LNCAP (cell line): ENCODE measurements at regions not wholly inside any gene's neighbourhood (a gene's known extent, or its start where the extent isn't known, plus 50 kb on each side); places are given as distances from the start of the nearest gene placed in this dataset.

Experiments used
- CTCF ChIP-seq: fragments of 450-650 bp; IDR thresholded peaks from 2 replicates; pipeline ENCODE4 v1.5.1; 2017; ENCODE audit warnings: mild to moderate bottlenecking

DNA sequence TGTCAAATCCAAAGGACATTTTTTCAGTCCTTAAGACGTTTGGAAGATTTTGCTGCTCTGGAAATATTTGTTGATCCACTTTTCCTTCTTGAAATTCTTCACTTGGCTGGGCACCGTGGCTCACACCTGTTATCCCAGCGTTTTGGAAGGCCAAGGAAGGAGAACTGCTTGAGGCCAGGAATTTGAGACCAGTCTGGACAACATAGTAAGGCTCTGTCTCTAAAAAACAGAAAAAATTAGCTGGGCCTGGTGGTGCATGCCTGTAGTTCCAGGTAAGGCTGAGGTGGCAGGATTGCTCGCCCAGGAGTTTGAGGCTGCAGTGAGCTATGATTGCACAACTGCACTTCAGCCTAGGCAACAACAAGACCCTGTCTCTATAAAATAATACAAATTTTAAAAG is 173.9 kb upstream of the MITF start:
- no peak for TF ChIP-seq CTCF

GRCh38 chr3:69563981-69564380 is 175.3 kb upstream of the MITF start:
- no peak for TF ChIP-seq CTCF

DNA sequence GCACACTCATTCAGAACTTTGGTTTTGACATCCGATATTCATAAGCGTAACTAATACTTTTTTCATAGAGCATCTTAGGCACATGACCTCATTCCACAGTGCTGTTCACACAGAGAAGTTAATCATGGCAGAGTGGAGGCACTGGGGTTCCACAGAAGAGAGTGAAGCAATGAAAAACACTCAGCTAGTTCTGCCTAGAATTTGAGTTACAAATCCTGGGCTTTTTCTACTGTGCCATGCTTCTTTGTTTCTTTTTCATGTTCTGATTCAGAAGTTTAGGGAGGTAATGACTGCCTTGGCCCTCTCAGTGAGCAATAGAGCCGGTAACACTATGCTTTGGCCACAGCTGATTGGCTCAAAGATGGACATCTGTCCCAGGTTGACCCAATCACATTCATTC is 176.1 kb upstream of the MITF start:
- no peak for TF ChIP-seq CTCF

- TF ChIP-seq CTCF, result no peak
Measured at GRCh38 chr3:69562020-69562419, 176.1 kb upstream of the FRMD4B start.

GRCh38 chr3:69560818-69561217 is 174.9 kb upstream of the FRMD4B start:
- no peak for TF ChIP-seq CTCF

DNA sequence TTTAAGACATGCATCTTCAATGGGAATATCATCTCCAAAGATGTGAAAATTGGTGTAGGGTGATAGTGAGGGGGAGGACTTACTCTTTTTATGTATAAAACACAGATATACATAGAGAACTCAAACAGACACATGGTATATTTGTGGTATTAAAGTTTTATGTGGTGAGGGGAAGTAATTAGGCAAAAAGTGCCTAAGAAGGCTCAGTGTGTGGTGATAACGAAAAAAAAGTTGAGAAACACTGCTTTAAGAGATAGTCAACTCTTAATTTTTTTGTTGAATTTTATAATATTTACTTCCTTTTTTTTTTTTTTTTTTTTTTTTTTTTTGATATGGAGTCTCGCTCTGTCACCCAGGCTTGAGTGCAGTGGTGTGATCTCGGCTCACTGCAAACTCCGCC is 174.2 kb upstream of the FRMD4B start:
- no peak for TF ChIP-seq CTCF

DNA sequence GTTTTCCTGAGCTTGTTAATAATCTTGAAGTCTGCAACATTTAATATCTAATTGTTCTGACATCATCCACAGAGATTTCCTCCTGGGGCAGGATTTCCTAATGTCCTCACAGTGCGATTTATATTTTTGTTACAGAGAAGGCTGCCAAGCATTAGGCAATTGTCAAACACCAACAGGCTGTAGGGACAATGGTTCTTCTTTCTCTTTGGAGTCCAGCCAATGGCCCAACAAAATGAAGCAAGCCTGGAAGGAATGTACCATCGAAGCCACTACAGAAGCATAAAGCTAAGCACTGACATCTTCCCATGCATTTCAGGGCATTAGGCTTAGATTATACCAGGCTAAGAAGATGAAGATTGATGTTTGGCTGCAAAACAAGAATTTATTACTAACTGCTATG is 173.0 kb upstream of the FRMD4B start:
- TF ChIP-seq CTCF, result no peak

GRCh38 chr3:69554576-69554975 is 168.7 kb upstream of the FRMD4B start:
- no peak for TF ChIP-seq CTCF
